ENCODE measurements at regions not wholly inside any gene's neighbourhood (a gene's known extent, or its start where the extent isn't known, plus 50 kb on each side); places are given as distances from the start of the nearest gene placed in this dataset.
A peak's percentile ranks its signal among the peaks of the same experiment; 100 is the strongest.
"Not testable (repeated sequence)": the region's sequence is repeated elsewhere in the genome, so short reads cannot be mapped to it uniquely, and the experiment has no call there.

GRCh38 chr11:130979386-130979972 lies 63.2 kb upstream of the SNX19 start:
- H3K36me3 ChIP-seq (ENCODE audit: control insufficient read depth, insufficient read depth, low read length): no peaks in the 10 kb centered on the region
- H3K23ac ChIP-seq (ENCODE audit: low read length): no peak overlapping the region
- H3K4me2 ChIP-seq (ENCODE audit: low read length): no peak overlapping the region
- no peaks in the 10 kb centered on the region for H3K27me3 ChIP-seq (ENCODE audit: insufficient read depth, low read length, poor library complexity)
- no peak overlapping the region for H2BK5ac ChIP-seq (ENCODE audit: low read length)
- no peak overlapping the region for H3K56ac ChIP-seq (ENCODE audit: low read length)
- no peak overlapping the region for H2BK15ac ChIP-seq (replicated peaks; ENCODE audit: low read depth)
- H3K4ac ChIP-seq (ENCODE audit: low read depth, low read length): no peak overlapping the region
- H4K8ac ChIP-seq (ENCODE audit: low read depth, low read length): no peak overlapping the region
- H2AK5ac ChIP-seq (ENCODE audit: low read length): no peak overlapping the region
- no peaks in the 10 kb centered on the region for H3K79me1 ChIP-seq (ENCODE audit: low read length)
- no peak overlapping the region for H3K27ac ChIP-seq (ENCODE audit: low read depth, low read length)
- peak; percentile 53 for DNase-seq
- no CpG with 5 or more reads among the region's 5 CpGs for WGBS (ENCODE audit: extremely low coverage, insufficient coverage, low lambda C conversion rate)
- no peak overlapping the region for H2BK120ac ChIP-seq (ENCODE audit: low read depth, low read length)
- H3K18ac ChIP-seq (ENCODE audit: low read length): no peak overlapping the region
- no peak overlapping the region for H3K4me3 ChIP-seq (ENCODE audit: low read length)
- H3K79me2 ChIP-seq (ENCODE audit: control insufficient read depth, insufficient read depth, low read length): no peaks in the 10 kb centered on the region
- no peaks in the 10 kb centered on the region for H3K4me1 ChIP-seq (ENCODE audit: control insufficient read depth, low read depth, low read length)
- H4K5ac ChIP-seq (ENCODE audit: low read length): no peak overlapping the region
- H3K9ac ChIP-seq (ENCODE audit: low read length): no peak overlapping the region

DNA sequence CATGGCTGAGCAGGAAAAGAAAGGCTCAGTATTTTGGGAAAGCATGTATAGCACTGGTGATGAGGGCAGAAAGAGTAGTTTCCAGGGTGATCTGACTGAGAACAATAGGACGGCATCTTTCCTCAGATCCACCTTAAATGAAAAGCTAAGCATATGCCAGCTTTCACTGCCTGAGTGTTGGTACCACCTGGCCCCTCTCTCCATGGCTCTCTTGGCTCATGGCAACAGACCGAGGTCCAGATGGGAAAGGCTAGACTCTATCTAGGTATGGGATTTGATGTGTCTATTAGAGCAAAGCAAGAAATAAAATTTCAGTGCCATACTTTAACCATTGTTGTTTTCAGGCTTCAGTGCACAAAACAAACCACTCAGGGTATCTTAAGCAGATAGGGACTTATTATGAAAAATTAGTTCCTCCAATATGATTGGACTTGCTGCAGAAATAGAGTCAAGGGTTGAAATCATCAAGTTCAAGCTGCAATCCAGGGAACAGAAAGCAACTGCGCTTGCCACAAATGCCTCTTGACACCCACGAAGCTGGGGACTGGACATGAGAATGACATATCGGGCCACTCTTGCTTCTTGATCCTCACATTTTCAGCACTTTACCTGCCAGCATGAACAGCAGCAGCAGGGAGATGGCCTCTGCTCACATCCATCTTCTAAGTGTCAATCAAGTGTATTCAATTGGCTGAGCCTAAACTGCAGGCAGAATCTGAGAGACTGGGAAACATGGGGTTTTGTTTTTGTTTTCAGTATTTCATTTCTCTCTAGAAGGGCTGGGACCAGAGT lies 64.0 kb upstream of the SNX19 start:
- Histone ChIP-seq H3K23ac (ENCODE audit: low read length) (no peak overlapping the region), H3K56ac (ENCODE audit: low read length) (no peak overlapping the region)
- no CpG with 5 or more reads among the region's 5 CpGs for WGBS (ENCODE audit: extremely low coverage, insufficient coverage, low lambda C conversion rate)

DNA sequence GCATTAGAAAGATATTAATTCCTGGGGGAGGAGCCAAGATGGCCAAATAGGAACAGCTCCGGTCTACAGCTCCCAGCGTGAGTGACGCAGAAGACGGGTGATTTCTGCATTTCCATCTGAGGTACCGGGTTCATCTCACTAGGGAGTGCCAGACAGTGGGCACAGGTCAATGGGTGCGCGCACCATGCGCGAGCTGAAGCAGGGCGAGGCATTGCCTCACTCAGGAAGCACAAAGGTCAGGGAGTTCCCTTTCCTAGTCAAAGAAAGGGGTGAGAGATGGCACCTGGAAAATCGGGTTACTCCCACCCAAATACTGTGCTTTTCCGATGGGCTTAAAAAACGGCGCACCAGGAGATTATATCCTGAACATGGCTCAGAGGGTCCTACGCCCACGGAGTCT lies 68.0 kb upstream of the SNX19 start:
- H2BK15ac ChIP-seq (replicated peaks; ENCODE audit: low read depth); H3K79me1 ChIP-seq (ENCODE audit: low read length); DNase-seq; H3K4me3 ChIP-seq (ENCODE audit: low read length); H4K8ac ChIP-seq (ENCODE audit: low read depth, low read length); H3K36me3 ChIP-seq (ENCODE audit: control insufficient read depth, insufficient read depth, low read length); H2BK120ac ChIP-seq (ENCODE audit: low read depth, low read length); H4K5ac ChIP-seq (ENCODE audit: low read length); H3K4me2 ChIP-seq (ENCODE audit: low read length); H3K4me1 ChIP-seq (ENCODE audit: control insufficient read depth, low read depth, low read length); H3K4ac ChIP-seq (ENCODE audit: low read depth, low read length); H3K27me3 ChIP-seq (ENCODE audit: insufficient read depth, low read length, poor library complexity); H3K23ac ChIP-seq (ENCODE audit: low read length); H3K9ac ChIP-seq (ENCODE audit: low read length); H2BK5ac ChIP-seq (ENCODE audit: low read length); H3K79me2 ChIP-seq (ENCODE audit: control insufficient read depth, insufficient read depth, low read length); H3K56ac ChIP-seq (ENCODE audit: low read length); H3K27ac ChIP-seq (ENCODE audit: low read depth, low read length); H2AK5ac ChIP-seq (ENCODE audit: low read length); H3K18ac ChIP-seq (ENCODE audit: low read length): not testable (repeated sequence)
- WGBS (ENCODE audit: extremely low coverage, insufficient coverage, low lambda C conversion rate): no CpG with 5 or more reads among the region's 16 CpGs

More for the DNA sequence above, 64.0 kb upstream of the SNX19 start:
- Histone ChIP-seq H2BK5ac (ENCODE audit: low read length) (no peak overlapping the region), H3K4me1 (ENCODE audit: control insufficient read depth, low read depth, low read length) (no peaks in the 10 kb centered on the region), H3K4me3 (ENCODE audit: low read length) (no peak overlapping the region), H2AK5ac (ENCODE audit: low read length) (no peak overlapping the region), H3K27me3 (ENCODE audit: insufficient read depth, low read length, poor library complexity) (no peaks in the 10 kb centered on the region), H4K5ac (ENCODE audit: low read length) (no peak overlapping the region), H2BK120ac (ENCODE audit: low read depth, low read length) (no peak overlapping the region), H3K4ac (ENCODE audit: low read depth, low read length) (no peak overlapping the region), H3K27ac (ENCODE audit: low read depth, low read length) (no peak overlapping the region), H3K18ac (ENCODE audit: low read length) (no peak overlapping the region), H3K9ac (ENCODE audit: low read length) (no peak overlapping the region), H3K79me1 (ENCODE audit: low read length) (no peaks in the 10 kb centered on the region), H4K8ac (ENCODE audit: low read depth, low read length) (no peak overlapping the region), H3K4me2 (ENCODE audit: low read length) (no peak overlapping the region), H2BK15ac (replicated peaks; ENCODE audit: low read depth) (no peak overlapping the region), H3K36me3 (ENCODE audit: control insufficient read depth, insufficient read depth, low read length) (no peaks in the 10 kb centered on the region), H3K79me2 (ENCODE audit: control insufficient read depth, insufficient read depth, low read length) (no peaks in the 10 kb centered on the region)
- no peak for DNase-seq

DNA sequence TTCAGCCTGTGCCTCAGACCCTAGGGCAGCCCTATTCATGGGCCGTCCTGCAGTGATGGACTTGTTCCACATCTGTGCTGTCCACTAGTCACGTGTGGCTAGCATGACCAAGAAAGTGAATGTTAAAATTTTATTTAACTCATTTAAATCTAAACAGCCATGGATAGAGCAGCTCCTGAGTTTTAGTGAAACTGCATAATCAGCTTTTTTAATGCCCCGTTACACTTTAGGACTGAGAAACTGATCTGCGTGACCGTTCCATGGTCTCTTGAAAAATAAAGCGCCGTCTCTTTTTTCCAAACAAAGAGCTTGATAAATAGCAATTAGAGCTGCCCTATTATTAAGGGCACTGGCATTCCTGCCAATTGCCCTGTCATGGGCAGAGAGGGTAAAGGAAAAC lies 76.5 kb upstream of the SNX19 start:
- Histone ChIP-seq H3K36me3 (ENCODE audit: control insufficient read depth, insufficient read depth, low read length) (no peaks in the 10 kb centered on the region), H4K5ac (ENCODE audit: low read length) (no peak overlapping the region), H3K79me2 (ENCODE audit: control insufficient read depth, insufficient read depth, low read length) (no peaks in the 10 kb centered on the region), H3K9ac (ENCODE audit: low read length) (no peak overlapping the region), H3K4me3 (ENCODE audit: low read length) (no peak overlapping the region), H3K23ac (ENCODE audit: low read length) (no peak overlapping the region), H3K79me1 (ENCODE audit: low read length) (no peaks in the 10 kb centered on the region), H3K27me3 (ENCODE audit: insufficient read depth, low read length, poor library complexity) (no peaks in the 10 kb centered on the region), H3K4me1 (ENCODE audit: control insufficient read depth, low read depth, low read length) (no peaks in the 10 kb centered on the region), H2BK120ac (ENCODE audit: low read depth, low read length) (no peak overlapping the region), H3K4me2 (ENCODE audit: low read length) (no peak overlapping the region), H3K56ac (ENCODE audit: low read length) (no peak overlapping the region), H3K4ac (ENCODE audit: low read depth, low read length) (no peak overlapping the region), H2BK15ac (replicated peaks; ENCODE audit: low read depth) (no peak overlapping the region), H3K27ac (ENCODE audit: low read depth, low read length) (no peak overlapping the region), H2BK5ac (ENCODE audit: low read length) (no peak overlapping the region), H4K8ac (ENCODE audit: low read depth, low read length) (no peak overlapping the region), H3K18ac (ENCODE audit: low read length) (no peak overlapping the region), H2AK5ac (ENCODE audit: low read length) (no peak overlapping the region)
- WGBS (ENCODE audit: extremely low coverage, insufficient coverage, low lambda C conversion rate): no CpG with 5 or more reads among the region's 7 CpGs
- DNase-seq: no peak

DNA sequence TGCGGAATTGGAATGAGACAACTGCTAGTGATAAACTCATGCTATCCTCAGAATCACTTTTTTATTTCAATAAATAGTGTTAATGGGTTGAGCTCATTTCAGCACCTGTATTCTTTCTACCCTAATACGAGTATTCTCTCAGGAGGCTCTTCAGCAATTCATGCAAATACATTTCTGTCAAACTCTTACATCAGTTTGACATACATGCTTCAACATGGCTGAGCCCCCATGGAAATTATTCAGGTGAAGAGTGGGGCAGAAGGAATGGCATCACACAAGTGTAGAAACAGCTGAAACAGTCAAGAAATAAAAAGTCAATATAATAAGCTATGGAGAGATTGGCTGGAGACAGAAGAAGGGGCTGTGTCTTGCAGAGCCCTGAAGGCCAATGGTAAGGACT lies 77.8 kb upstream of the SNX19 start:
- no peak overlapping the region for H3K27ac ChIP-seq (ENCODE audit: low read depth, low read length)
- no peak overlapping the region for H3K4me2 ChIP-seq (ENCODE audit: low read length)
- H4K8ac ChIP-seq (ENCODE audit: low read depth, low read length): no peak overlapping the region
- no peak overlapping the region for H2BK5ac ChIP-seq (ENCODE audit: low read length)
- no CpG with 5 or more reads among the region's 2 CpGs for WGBS (ENCODE audit: extremely low coverage, insufficient coverage, low lambda C conversion rate)
- no peaks in the 10 kb centered on the region for H3K79me1 ChIP-seq (ENCODE audit: low read length)
- no peak overlapping the region for H2BK15ac ChIP-seq (replicated peaks; ENCODE audit: low read depth)
- no peaks in the 10 kb centered on the region for H3K27me3 ChIP-seq (ENCODE audit: insufficient read depth, low read length, poor library complexity)
- H3K79me2 ChIP-seq (ENCODE audit: control insufficient read depth, insufficient read depth, low read length): no peaks in the 10 kb centered on the region
- no peak overlapping the region for H3K23ac ChIP-seq (ENCODE audit: low read length)
- no peak overlapping the region for H2AK5ac ChIP-seq (ENCODE audit: low read length)
- H3K36me3 ChIP-seq (ENCODE audit: control insufficient read depth, insufficient read depth, low read length): no peaks in the 10 kb centered on the region
- no peak overlapping the region for H2BK120ac ChIP-seq (ENCODE audit: low read depth, low read length)
- H3K18ac ChIP-seq (ENCODE audit: low read length): no peak overlapping the region
- H3K4me1 ChIP-seq (ENCODE audit: control insufficient read depth, low read depth, low read length): no peaks in the 10 kb centered on the region
- no peak overlapping the region for H3K9ac ChIP-seq (ENCODE audit: low read length)
- H3K4me3 ChIP-seq (ENCODE audit: low read length): no peak overlapping the region
- no peak overlapping the region for H3K56ac ChIP-seq (ENCODE audit: low read length)
- no peak overlapping the region for H4K5ac ChIP-seq (ENCODE audit: low read length)
- no peak for DNase-seq
- H3K4ac ChIP-seq (ENCODE audit: low read depth, low read length): no peak overlapping the region

All from mesendoderm (in vitro differentiated cells).